ENCODE measurements at regions not wholly inside any gene's neighbourhood (a gene's known extent, or its start where the extent isn't known, plus 50 kb on each side); places are given as distances from the start of the nearest gene placed in this dataset.

- no peak overlapping the region for H3K4me3 ChIP-seq (ENCODE audit: low read depth, low read length)
- H3K9me3 ChIP-seq = no peaks in the 10 kb centered on the region
- no peak for DNase-seq
- H3K27ac Mint-ChIP-seq (ENCODE audit: unreplicated experiment) = no peak overlapping the region
- no peaks in the 10 kb centered on the region for H3K4me1 ChIP-seq
- ChIA-PET POLR2A (no interaction called here), CTCF (no interaction called here)
- H3K27me3 Mint-ChIP-seq (ENCODE audit: insufficient read depth, unreplicated experiment) = no peaks in the 10 kb centered on the region
- no peaks in the 10 kb centered on the region for H3K9me3 Mint-ChIP-seq (ENCODE audit: unreplicated experiment)
- H3K36me3 Mint-ChIP-seq (ENCODE audit: insufficient read depth, unreplicated experiment) = no peaks in the 10 kb centered on the region
- H3K4me3 Mint-ChIP-seq (ENCODE audit: unreplicated experiment) = no peak overlapping the region
- H3K27me3 ChIP-seq (replicated peaks; ENCODE audit: control insufficient read depth, insufficient read depth, low read length) = no peaks in the 10 kb centered on the region
- intact Hi-C loops (cut with micrococcal nuclease; ENCODE audit: unreplicated experiment) = no loop called here
- no peaks in the 10 kb centered on the region for H3K4me1 Mint-ChIP-seq (ENCODE audit: low read depth, unreplicated experiment)
- BruUV-seq (replicated peaks) = no TSS peak
- no peaks in the 10 kb centered on the region for H3K36me3 ChIP-seq (ENCODE audit: control insufficient read depth, insufficient read depth, low read length)
- TF ChIP-seq, protein P1, sequence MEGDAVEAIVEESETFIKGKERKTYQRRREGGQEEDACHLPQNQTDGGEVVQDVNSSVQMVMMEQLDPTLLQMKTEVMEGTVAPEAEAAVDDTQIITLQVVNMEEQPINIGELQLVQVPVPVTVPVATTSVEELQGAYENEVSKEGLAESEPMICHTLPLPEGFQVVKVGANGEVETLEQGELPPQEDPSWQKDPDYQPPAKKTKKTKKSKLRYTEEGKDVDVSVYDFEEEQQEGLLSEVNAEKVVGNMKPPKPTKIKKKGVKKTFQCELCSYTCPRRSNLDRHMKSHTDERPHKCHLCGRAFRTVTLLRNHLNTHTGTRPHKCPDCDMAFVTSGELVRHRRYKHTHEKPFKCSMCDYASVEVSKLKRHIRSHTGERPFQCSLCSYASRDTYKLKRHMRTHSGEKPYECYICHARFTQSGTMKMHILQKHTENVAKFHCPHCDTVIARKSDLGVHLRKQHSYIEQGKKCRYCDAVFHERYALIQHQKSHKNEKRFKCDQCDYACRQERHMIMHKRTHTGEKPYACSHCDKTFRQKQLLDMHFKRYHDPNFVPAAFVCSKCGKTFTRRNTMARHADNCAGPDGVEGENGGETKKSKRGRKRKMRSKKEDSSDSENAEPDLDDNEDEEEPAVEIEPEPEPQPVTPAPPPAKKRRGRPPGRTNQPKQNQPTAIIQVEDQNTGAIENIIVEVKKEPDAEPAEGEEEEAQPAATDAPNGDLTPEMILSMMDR (IDR thresholded peaks at IDR 0.05; ENCODE audit: insufficient read depth in 1 of 2, low read depth in 1 of 2, low read length in 1 of 2, severe bottlenecking in 1 of 2, unreplicated experiment in 1 of 2) = no peak
These were observed 831.6 kb downstream of the C6orf118 start for GRCh38 chr6:164477790-164478189.

GRCh38 chr6:164477101-164477500, 832.3 kb downstream of the C6orf118 start:
- ChIA-PET POLR2A (no interaction called here), CTCF (no interaction called here)
- H3K4me3 Mint-ChIP-seq (ENCODE audit: unreplicated experiment) = no peak overlapping the region
- no peaks in the 10 kb centered on the region for H3K9me3 ChIP-seq
- H3K36me3 Mint-ChIP-seq (ENCODE audit: insufficient read depth, unreplicated experiment) = no peaks in the 10 kb centered on the region
- H3K27me3 ChIP-seq (replicated peaks; ENCODE audit: control insufficient read depth, insufficient read depth, low read length) = no peaks in the 10 kb centered on the region
- H3K4me1 Mint-ChIP-seq (ENCODE audit: low read depth, unreplicated experiment) = no peaks in the 10 kb centered on the region
- no peaks in the 10 kb centered on the region for H3K27me3 Mint-ChIP-seq (ENCODE audit: insufficient read depth, unreplicated experiment)
- intact Hi-C loops (cut with micrococcal nuclease; ENCODE audit: unreplicated experiment) = no loop called here
- DNase-seq = no peak
- BruUV-seq (replicated peaks) = no TSS peak
- no peak overlapping the region for H3K27ac Mint-ChIP-seq (ENCODE audit: unreplicated experiment)
- no peaks in the 10 kb centered on the region for H3K9me3 Mint-ChIP-seq (ENCODE audit: unreplicated experiment)
- no peaks in the 10 kb centered on the region for H3K4me1 ChIP-seq
- no peaks in the 10 kb centered on the region for H3K36me3 ChIP-seq (ENCODE audit: control insufficient read depth, insufficient read depth, low read length)
- no peak overlapping the region for H3K4me3 ChIP-seq (ENCODE audit: low read depth, low read length)
- TF ChIP-seq, protein P1 (IDR thresholded peaks at IDR 0.05; ENCODE audit: insufficient read depth in 1 of 2, low read depth in 1 of 2, low read length in 1 of 2, severe bottlenecking in 1 of 2, unreplicated experiment in 1 of 2) = no peak

GRCh38 chr6:164469276-164469949, 840.0 kb downstream of the C6orf118 start:
- TF ChIP-seq, protein P1 (IDR thresholded peaks at IDR 0.05; ENCODE audit: insufficient read depth in 1 of 2, low read depth in 1 of 2, low read length in 1 of 2, severe bottlenecking in 1 of 2, unreplicated experiment in 1 of 2) = no peak
- H3K27me3 Mint-ChIP-seq (ENCODE audit: insufficient read depth, unreplicated experiment) = no peaks in the 10 kb centered on the region
- intact Hi-C loops (cut with micrococcal nuclease; ENCODE audit: unreplicated experiment) = no loop called here
- no peak overlapping the region for H3K4me3 Mint-ChIP-seq (ENCODE audit: unreplicated experiment)
- no peak for DNase-seq
- H3K4me1 Mint-ChIP-seq (ENCODE audit: low read depth, unreplicated experiment) = no peaks in the 10 kb centered on the region
- no peak overlapping the region for H3K4me3 ChIP-seq (ENCODE audit: low read depth, low read length)
- H3K36me3 ChIP-seq (ENCODE audit: control insufficient read depth, insufficient read depth, low read length) = no peaks in the 10 kb centered on the region
- H3K27ac Mint-ChIP-seq (ENCODE audit: unreplicated experiment) = no peak overlapping the region
- POLR2A ChIA-PET = no interaction called here
- CTCF ChIA-PET = no interaction called here
- H3K36me3 Mint-ChIP-seq (ENCODE audit: insufficient read depth, unreplicated experiment) = no peaks in the 10 kb centered on the region
- BruUV-seq (replicated peaks) = no TSS peak
- H3K9me3 ChIP-seq = no peaks in the 10 kb centered on the region
- no peaks in the 10 kb centered on the region for H3K9me3 Mint-ChIP-seq (ENCODE audit: unreplicated experiment)
- no peaks in the 10 kb centered on the region for H3K4me1 ChIP-seq
- H3K27me3 ChIP-seq (replicated peaks; ENCODE audit: control insufficient read depth, insufficient read depth, low read length) = no peaks in the 10 kb centered on the region

All from Caco-2 (cell line).